ENCODE measurements at regions not wholly inside any gene's neighbourhood (a gene's known extent, or its start where the extent isn't known, plus 50 kb on each side); places are given as distances from the start of the nearest gene placed in this dataset.
"Not testable (repeated sequence)": the region's sequence is repeated elsewhere in the genome, so short reads cannot be mapped to it uniquely, and the experiment has no call there.

DNA sequence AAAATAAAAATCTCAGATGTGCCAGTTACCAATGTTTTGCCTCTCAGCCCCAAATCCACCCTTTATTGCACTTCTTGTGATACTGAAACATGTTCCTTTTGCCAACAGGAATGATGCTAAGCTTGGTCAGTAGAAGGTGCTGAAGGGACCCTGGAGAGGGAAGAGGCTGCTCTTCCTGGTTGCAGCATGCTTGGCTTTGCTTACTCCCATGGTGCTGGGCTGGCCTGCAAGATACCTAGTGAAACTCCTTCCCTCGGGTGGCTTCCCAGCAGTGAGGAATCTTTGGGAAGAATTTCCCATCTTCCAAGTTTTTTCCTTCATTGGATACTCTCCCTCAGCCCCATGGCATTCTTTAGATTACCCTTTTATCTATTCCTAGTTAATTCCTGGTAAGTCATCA, 151.8 kb upstream of the TGFBR2 start:
- intact Hi-C loops (cut with micrococcal nuclease), result no loop called here
- Mint-ChIP-seq H3K4me3 (no peak overlapping the region), H3K9me3 (peaks cover 5% of the 10 kb centered on the region), H3K36me3 (ENCODE audit: low read depth) (peaks cover 2% of the 10 kb centered on the region), H3K27ac (no peak overlapping the region), H3K27me3 (no peaks in the 10 kb centered on the region), H3K4me1 (ENCODE audit: low read depth) (peaks cover 22% of the 10 kb centered on the region)
- no peak for ATAC-seq
- ChIA-PET CTCF (interaction anchor here (1.1 to 1.8 kb wide), 2 partner anchors 135 to 239 kb away, joined by 3 to 4 read pairs; no protein-coding TSS in a partner anchor), POLR2A (interaction anchor here (0.9 kb wide), 1 partner anchor 65 kb away, joined by 3 read pairs; no protein-coding TSS in a partner anchor)
- no peak for DNase-seq
- TF ChIP-seq, protein P1, sequence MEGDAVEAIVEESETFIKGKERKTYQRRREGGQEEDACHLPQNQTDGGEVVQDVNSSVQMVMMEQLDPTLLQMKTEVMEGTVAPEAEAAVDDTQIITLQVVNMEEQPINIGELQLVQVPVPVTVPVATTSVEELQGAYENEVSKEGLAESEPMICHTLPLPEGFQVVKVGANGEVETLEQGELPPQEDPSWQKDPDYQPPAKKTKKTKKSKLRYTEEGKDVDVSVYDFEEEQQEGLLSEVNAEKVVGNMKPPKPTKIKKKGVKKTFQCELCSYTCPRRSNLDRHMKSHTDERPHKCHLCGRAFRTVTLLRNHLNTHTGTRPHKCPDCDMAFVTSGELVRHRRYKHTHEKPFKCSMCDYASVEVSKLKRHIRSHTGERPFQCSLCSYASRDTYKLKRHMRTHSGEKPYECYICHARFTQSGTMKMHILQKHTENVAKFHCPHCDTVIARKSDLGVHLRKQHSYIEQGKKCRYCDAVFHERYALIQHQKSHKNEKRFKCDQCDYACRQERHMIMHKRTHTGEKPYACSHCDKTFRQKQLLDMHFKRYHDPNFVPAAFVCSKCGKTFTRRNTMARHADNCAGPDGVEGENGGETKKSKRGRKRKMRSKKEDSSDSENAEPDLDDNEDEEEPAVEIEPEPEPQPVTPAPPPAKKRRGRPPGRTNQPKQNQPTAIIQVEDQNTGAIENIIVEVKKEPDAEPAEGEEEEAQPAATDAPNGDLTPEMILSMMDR (IDR thresholded peaks at IDR 0.05), result no peak

DNA sequence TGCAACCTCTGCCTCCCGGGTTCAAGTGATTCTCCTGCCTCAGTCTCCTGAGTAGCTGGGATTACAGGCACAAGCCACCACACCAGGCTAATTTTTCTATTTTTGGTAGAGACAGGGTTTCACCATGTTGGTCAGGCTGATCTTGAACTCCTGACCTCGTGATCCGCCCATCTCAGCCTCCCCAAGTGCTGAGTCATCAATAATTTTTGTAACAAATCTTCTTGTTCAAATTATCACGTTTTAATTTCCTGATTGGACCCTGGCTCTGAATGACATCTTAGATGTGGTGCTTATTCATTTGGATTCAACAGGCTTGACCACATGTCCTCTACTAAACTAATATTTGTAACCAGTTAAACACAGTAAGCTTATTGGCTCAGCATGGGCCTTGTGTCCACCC, 151.3 kb upstream of the TGFBR2 start:
- intact Hi-C loops (cut with micrococcal nuclease); DNase-seq; H3K27me3 Mint-ChIP-seq; ATAC-seq; H3K27ac Mint-ChIP-seq; H3K4me3 Mint-ChIP-seq; H3K9me3 Mint-ChIP-seq; POLR2A ChIA-PET; H3K36me3 Mint-ChIP-seq (ENCODE audit: low read depth): not testable (repeated sequence)
- CTCF ChIA-PET, result interaction anchor here (1.8 kb wide), 1 partner anchor 238 kb away, joined by 4 read pairs; no protein-coding TSS in a partner anchor
- H3K4me1 Mint-ChIP-seq (ENCODE audit: low read depth), result peaks cover 22% of the 10 kb centered on the region

DNA sequence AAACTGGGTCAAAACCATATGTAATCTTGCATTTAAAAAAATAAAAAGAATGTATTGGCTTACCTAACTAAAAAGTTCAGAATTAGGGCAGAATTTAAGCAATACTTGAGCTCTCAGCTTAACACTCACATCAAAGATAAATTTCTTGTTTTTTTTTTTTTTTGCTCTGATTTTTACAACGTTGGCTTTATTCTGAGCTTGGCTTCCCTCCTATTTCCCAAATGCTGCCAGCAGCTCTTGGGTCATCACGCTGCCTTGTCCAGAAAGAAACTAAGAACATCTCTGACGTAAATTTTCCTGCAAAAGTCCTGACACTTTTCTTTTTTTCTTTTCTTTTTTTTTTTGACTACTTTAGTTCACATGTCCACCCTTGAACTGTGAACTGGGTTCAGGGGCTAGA, 150.6 kb upstream of the TGFBR2 start:
- intact Hi-C loops (cut with micrococcal nuclease), result no loop called here
- H3K27me3 Mint-ChIP-seq, result no peaks in the 10 kb centered on the region
- peaks cover 22% of the 10 kb centered on the region for H3K4me1 Mint-ChIP-seq (ENCODE audit: low read depth)
- H3K27ac Mint-ChIP-seq, result no peak overlapping the region
- H3K36me3 Mint-ChIP-seq (ENCODE audit: low read depth), result peaks cover 4% of the 10 kb centered on the region
- peaks cover 11% of the 10 kb centered on the region for H3K9me3 Mint-ChIP-seq
- CTCF ChIA-PET, result interaction anchor here (1.0 kb wide), 1 partner anchor 257 kb away, joined by 3 read pairs; no protein-coding TSS in a partner anchor
- POLR2A ChIA-PET, result no interaction called here
- no peak overlapping the region for H3K4me3 Mint-ChIP-seq
- TF ChIP-seq, protein P1 (IDR thresholded peaks at IDR 0.05), result no peak
- no peak for ATAC-seq
- DNase-seq, result no peak

DNA sequence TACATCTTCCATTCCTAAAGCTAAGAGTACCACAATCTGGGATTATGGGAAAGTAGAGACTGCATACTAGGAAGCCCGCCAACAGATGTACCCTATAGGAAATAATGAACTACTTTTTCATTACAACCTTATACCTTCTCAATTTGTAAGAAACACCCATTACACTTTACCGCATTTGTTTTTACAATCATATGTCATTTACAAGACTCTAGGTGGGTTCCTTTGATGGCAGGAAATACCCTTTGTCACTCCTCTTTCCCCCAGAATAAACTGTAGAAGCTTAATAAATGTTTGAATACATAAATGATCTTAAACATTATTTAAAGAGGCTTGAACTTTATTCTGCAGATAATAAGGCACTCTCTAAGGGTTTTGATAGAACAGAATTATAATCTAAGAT, 150.1 kb upstream of the TGFBR2 start:
- DNase-seq (no peak), ATAC-seq (no peak)
- Mint-ChIP-seq H3K27ac (no peak overlapping the region), H3K27me3 (no peaks in the 10 kb centered on the region), H3K4me1 (ENCODE audit: low read depth) (peaks cover 22% of the 10 kb centered on the region), H3K4me3 (no peak overlapping the region), H3K36me3 (ENCODE audit: low read depth) (peaks cover 4% of the 10 kb centered on the region), H3K9me3 (peaks cover 11% of the 10 kb centered on the region)
- TF ChIP-seq, protein P1 (IDR thresholded peaks at IDR 0.05), result no peak
- POLR2A ChIA-PET, result interaction anchor here (1.0 kb wide), 1 partner anchor 9 kb away, joined by 4 read pairs; no protein-coding TSS in a partner anchor
- intact Hi-C loops (cut with micrococcal nuclease), result no loop called here
- CTCF ChIA-PET, result interaction anchor here (0.8 to 1.9 kb wide), 3 partner anchors 16 to 258 kb away, joined by 3 to 5 read pairs (median 3); no protein-coding TSS in a partner anchor

DNA sequence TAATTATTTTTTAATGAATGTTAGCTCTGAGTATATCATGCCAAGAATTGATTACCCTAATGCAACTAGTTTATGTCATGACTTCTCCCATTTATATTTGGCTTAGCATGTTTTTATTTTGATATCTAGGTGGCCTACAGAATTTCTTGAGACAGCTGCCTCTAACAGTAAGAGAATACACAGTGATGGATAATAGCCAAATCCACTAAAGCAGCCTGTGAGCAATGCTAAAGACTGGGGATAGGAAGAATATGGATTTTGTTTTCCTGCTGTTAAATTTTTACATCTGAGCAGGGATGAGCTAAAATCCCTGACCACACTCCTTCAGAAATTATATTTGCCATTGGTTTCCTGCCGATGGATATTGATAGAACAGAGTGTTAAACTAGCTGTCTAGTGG, 149.3 kb upstream of the TGFBR2 start:
- peaks cover 4% of the 10 kb centered on the region for H3K36me3 Mint-ChIP-seq (ENCODE audit: low read depth)

More for the DNA sequence above, 149.3 kb upstream of the TGFBR2 start:
- no peak for DNase-seq
- ChIA-PET POLR2A (interaction anchor here (1.0 kb wide), 2 partner anchors 8 to 9 kb away, joined by 3 to 4 read pairs; no protein-coding TSS in a partner anchor), CTCF (interaction anchor here (0.7 to 1.9 kb wide), 3 partner anchors 9 to 138 kb away, joined by 3 to 5 read pairs (median 3); no protein-coding TSS in a partner anchor)
- no peaks in the 10 kb centered on the region for H3K27me3 Mint-ChIP-seq
- ATAC-seq, result no peak
- peaks cover 22% of the 10 kb centered on the region for H3K4me1 Mint-ChIP-seq (ENCODE audit: low read depth)
- H3K9me3 Mint-ChIP-seq, result peaks cover 11% of the 10 kb centered on the region
- intact Hi-C loops (cut with micrococcal nuclease), result no loop called here
- no peak overlapping the region for H3K27ac Mint-ChIP-seq
- no peak overlapping the region for H3K4me3 Mint-ChIP-seq
- TF ChIP-seq, protein P1 (IDR thresholded peaks at IDR 0.05), result no peak

Measured in activated CD8-positive, alpha-beta T cell treated with anti-CD3 and anti-CD28 coated beads for 36 hours (primary cell).